GM23338 (cell line): ENCODE measurements at regions not wholly inside any gene's neighbourhood (a gene's known extent, or its start where the extent isn't known, plus 50 kb on each side); places are given as distances from the start of the nearest gene placed in this dataset.

Source experiments
- ATAC-seq: fragments of 200-7000 bp; cut with Tn5 transposase; 3 replicates; pipeline ENCODE4 v1.9.1; 2020
- DNase-seq: peaks from one replicate; pipeline ENCODE4 v3.0.0-alpha.2; 2015; ENCODE audit warnings: low spot score
- H2AFZ ChIP-seq: fragments of 200-600 bp; sonication (generic); 2 replicates; pipeline ENCODE4 v1.8.0; 2016; ENCODE audit warnings: antibody characterized with exemption, mild to moderate bottlenecking, moderate library complexity
- H3F3A ChIP-seq: fragments of 200-600 bp; sonication (generic); replicated peaks from 2 replicates; pipeline ENCODE4 v1.8.0; 2017; ENCODE audit warnings: antibody characterized with exemption, mixed run types, low read depth
- H3K27ac ChIP-seq: fragments of 200-600 bp; sonication (generic); 2 replicates; pipeline ENCODE4 v1.6.1; 2016; ENCODE audit warnings: low read depth
- H3K27me3 ChIP-seq: fragments of 200-600 bp; sonication (generic); 2 replicates; pipeline ENCODE4 v1.8.0; 2016; ENCODE audit warnings: mild to moderate bottlenecking, mixed run types, moderate library complexity; ENCODE audit not compliant: insufficient read depth
- H3K36me3 ChIP-seq: fragments of 200-600 bp; sonication (generic); 2 replicates; pipeline ENCODE4 v1.8.0; 2016; ENCODE audit warnings: mild to moderate bottlenecking; ENCODE audit not compliant: insufficient read depth
- H3K4me1 ChIP-seq: fragments of 200-600 bp; sonication (generic); 2 replicates; pipeline ENCODE4 v1.8.0; 2016; ENCODE audit warnings: mild to moderate bottlenecking, moderate library complexity; ENCODE audit not compliant: insufficient read depth
- H3K4me2 ChIP-seq: fragments of 200-600 bp; sonication (generic); 2 replicates; pipeline ENCODE4 v1.7.1; 2017; ENCODE audit warnings: mixed run types
- H3K4me3 ChIP-seq: fragments of 200-600 bp; sonication (generic); 2 replicates; pipeline ENCODE4 v1.6.1; 2016; ENCODE audit warnings: mixed run types
- H3K79me2 ChIP-seq: fragments of 200-600 bp; sonication (generic); replicated peaks from 2 replicates; pipeline ENCODE4 v1.8.0; 2017; ENCODE audit warnings: mild to moderate bottlenecking; ENCODE audit not compliant: insufficient read depth
- H3K9me2 ChIP-seq: fragments of 200-600 bp; sonication (generic); 2 replicates; pipeline ENCODE4 v1.8.0; 2017; ENCODE audit not compliant: insufficient read depth
- H4K20me1 ChIP-seq: fragments of 200-600 bp; sonication (generic); replicated peaks from 2 replicates; pipeline ENCODE4 v1.8.0; 2017; ENCODE audit warnings: mild to moderate bottlenecking; ENCODE audit not compliant: insufficient read depth
- H3K27ac Mint-ChIP-seq: 2 replicates; pipeline ENCODE4 v1.8.0; 2020; ENCODE audit warnings: inconsistent platforms, mild to moderate bottlenecking, moderate library complexity, mixed read lengths
- H3K27me3 Mint-ChIP-seq: 3 replicates; pipeline ENCODE4 v1.8.0; 2022; ENCODE audit warnings: low read depth, mild to moderate bottlenecking, moderate library complexity, mixed read lengths, inconsistent platforms; ENCODE audit not compliant: insufficient read depth, poor library complexity
- H3K36me3 Mint-ChIP-seq: 3 replicates; pipeline ENCODE4 v1.8.0; 2021; ENCODE audit warnings: low read depth, mild to moderate bottlenecking, inconsistent platforms, moderate library complexity, mixed read lengths
- H3K4me1 Mint-ChIP-seq: 3 replicates; pipeline ENCODE4 v1.8.0; 2020; ENCODE audit warnings: mild to moderate bottlenecking, inconsistent platforms, mixed read lengths
- H3K4me3 Mint-ChIP-seq: 3 replicates; pipeline ENCODE4 v1.8.0; 2021; ENCODE audit warnings: moderate library complexity, mild to moderate bottlenecking, inconsistent platforms, mixed read lengths
- H3K9me3 Mint-ChIP-seq: 3 replicates; pipeline ENCODE4 v1.8.0; 2020; ENCODE audit warnings: moderate library complexity, mild to moderate bottlenecking, inconsistent platforms, mixed read lengths
- CREB1 ChIP-seq: fragments of 250-450 bp; sonication (Bioruptor Pico); IDR thresholded peaks from 2 replicates; pipeline ENCODE4 v1.5.0; 2020; ENCODE audit warnings: low read depth, mild to moderate bottlenecking, moderate library complexity
- ETS1 ChIP-seq: IDR thresholded peaks from 2 replicates; pipeline ENCODE4 v1.6.1; 2016; ENCODE audit warnings: antibody characterized with exemption
- EZH2 ChIP-seq: fragments of 200-600 bp; sonication (generic); IDR thresholded peaks from one replicate; pipeline ENCODE4 v1.8.0; 2017; ENCODE audit warnings: antibody characterized with exemption, mild to moderate bottlenecking, low read depth; ENCODE audit not compliant: unreplicated experiment
- EZH2phosphoT487 ChIP-seq: fragments of 200-600 bp; sonication (generic); IDR thresholded peaks from one replicate; pipeline ENCODE4 v1.8.1; 2018; ENCODE audit warnings: antibody characterized with exemption; ENCODE audit not compliant: unreplicated experiment
- JUNB ChIP-seq: IDR thresholded peaks from one replicate; pipeline ENCODE4 v1.6.1; 2016; ENCODE audit warnings: antibody characterized with exemption; ENCODE audit not compliant: unreplicated experiment
- NANOG ChIP-seq: IDR thresholded peaks from 2 replicates; pipeline ENCODE4 v1.6.1; 2016; ENCODE audit warnings: antibody characterized with exemption, borderline replicate concordance
- POLR2AphosphoS5 ChIP-seq: IDR thresholded peaks from 2 replicates; pipeline ENCODE4 v1.6.1; 2016; ENCODE audit warnings: antibody characterized with exemption, low read depth
- STAT1 ChIP-seq: IDR thresholded peaks from one replicate; pipeline ENCODE4 v1.6.1; 2016; ENCODE audit warnings: antibody characterized with exemption; ENCODE audit not compliant: unreplicated experiment
- ZNF114 ChIP-seq: fragments of 250-450 bp; sonication (Bioruptor Pico); IDR thresholded peaks from 2 replicates; pipeline ENCODE4 v1.5.0; 2020; ENCODE audit warnings: mild to moderate bottlenecking, moderate library complexity
- ZNF331 ChIP-seq: fragments of 250-450 bp; sonication (Bioruptor Pico); IDR thresholded peaks from 2 replicates; pipeline ENCODE4 v1.5.0; 2020; ENCODE audit warnings: low read depth, mild to moderate bottlenecking, moderate library complexity
- ZNF462 ChIP-seq: fragments of 250-450 bp; sonication (Bioruptor Pico); IDR thresholded peaks from 2 replicates; pipeline ENCODE4 v1.5.0; 2020; ENCODE audit warnings: mild to moderate bottlenecking, moderate library complexity
- TF ChIP-seq, protein P1 (sequence below), 2 experiments: fragments of 200-600 bp in 1 of 2; sonication (generic) in 1 of 2; conservative IDR thresholded peaks; 2 replicates each; pipeline versions ENCODE4 v1.5.1 to v1.6.1; 2016 to 2017; ENCODE audit warnings: antibody characterized with exemption in 2 of 2, low read depth in 2 of 2, mild to moderate bottlenecking in 2 of 2, moderate library complexity in 1 of 2
- TF ChIP-seq, protein P2 (sequence below): IDR thresholded peaks from one replicate; pipeline ENCODE4 v1.6.1; 2018; ENCODE audit warnings: antibody characterized with exemption; ENCODE audit not compliant: unreplicated experiment

- no peaks in the 10 kb centered on the region for H3K4me1 ChIP-seq
- H2AFZ ChIP-seq = no peak overlapping the region
- no peak overlapping the region for H3K4me3 ChIP-seq
- 0 out of 2 replicates have a peak, but pooled peaks cover 3% of the 10 kb centered on the region for H3K9me2 ChIP-seq
- Mint-ChIP-seq H3K4me1 (no peaks in the 10 kb centered on the region), H3K27ac (no peak overlapping the region), H3K36me3 (no peaks in the 10 kb centered on the region), H3K9me3 (no peaks in the 10 kb centered on the region), H3K4me3 (no peak overlapping the region), H3K27me3 (no peaks in the 10 kb centered on the region)
- H4K20me1 ChIP-seq = no peaks in the 10 kb centered on the region
- H3K27ac ChIP-seq = no peak overlapping the region
- TF ChIP-seq CREB1 (CRISPR knock-in tag) (no peak), ZNF114 (CRISPR knock-in tag) (no peak), STAT1 (no peak), ETS1 (no peak), ZNF331 (CRISPR knock-in tag) (no peak), EZH2phosphoT487 (no peak), POLR2AphosphoS5 (no peak), JUNB (no peak), ZNF462 (CRISPR knock-in tag) (no peak), NANOG (no peak), EZH2 (no peak)
- TF ChIP-seq, protein P1, sequence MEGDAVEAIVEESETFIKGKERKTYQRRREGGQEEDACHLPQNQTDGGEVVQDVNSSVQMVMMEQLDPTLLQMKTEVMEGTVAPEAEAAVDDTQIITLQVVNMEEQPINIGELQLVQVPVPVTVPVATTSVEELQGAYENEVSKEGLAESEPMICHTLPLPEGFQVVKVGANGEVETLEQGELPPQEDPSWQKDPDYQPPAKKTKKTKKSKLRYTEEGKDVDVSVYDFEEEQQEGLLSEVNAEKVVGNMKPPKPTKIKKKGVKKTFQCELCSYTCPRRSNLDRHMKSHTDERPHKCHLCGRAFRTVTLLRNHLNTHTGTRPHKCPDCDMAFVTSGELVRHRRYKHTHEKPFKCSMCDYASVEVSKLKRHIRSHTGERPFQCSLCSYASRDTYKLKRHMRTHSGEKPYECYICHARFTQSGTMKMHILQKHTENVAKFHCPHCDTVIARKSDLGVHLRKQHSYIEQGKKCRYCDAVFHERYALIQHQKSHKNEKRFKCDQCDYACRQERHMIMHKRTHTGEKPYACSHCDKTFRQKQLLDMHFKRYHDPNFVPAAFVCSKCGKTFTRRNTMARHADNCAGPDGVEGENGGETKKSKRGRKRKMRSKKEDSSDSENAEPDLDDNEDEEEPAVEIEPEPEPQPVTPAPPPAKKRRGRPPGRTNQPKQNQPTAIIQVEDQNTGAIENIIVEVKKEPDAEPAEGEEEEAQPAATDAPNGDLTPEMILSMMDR (conservative IDR thresholded peaks at IDR 0.05; ENCODE audit: low read depth in 2 of 2) = no peak
- TF ChIP-seq, protein P2, sequence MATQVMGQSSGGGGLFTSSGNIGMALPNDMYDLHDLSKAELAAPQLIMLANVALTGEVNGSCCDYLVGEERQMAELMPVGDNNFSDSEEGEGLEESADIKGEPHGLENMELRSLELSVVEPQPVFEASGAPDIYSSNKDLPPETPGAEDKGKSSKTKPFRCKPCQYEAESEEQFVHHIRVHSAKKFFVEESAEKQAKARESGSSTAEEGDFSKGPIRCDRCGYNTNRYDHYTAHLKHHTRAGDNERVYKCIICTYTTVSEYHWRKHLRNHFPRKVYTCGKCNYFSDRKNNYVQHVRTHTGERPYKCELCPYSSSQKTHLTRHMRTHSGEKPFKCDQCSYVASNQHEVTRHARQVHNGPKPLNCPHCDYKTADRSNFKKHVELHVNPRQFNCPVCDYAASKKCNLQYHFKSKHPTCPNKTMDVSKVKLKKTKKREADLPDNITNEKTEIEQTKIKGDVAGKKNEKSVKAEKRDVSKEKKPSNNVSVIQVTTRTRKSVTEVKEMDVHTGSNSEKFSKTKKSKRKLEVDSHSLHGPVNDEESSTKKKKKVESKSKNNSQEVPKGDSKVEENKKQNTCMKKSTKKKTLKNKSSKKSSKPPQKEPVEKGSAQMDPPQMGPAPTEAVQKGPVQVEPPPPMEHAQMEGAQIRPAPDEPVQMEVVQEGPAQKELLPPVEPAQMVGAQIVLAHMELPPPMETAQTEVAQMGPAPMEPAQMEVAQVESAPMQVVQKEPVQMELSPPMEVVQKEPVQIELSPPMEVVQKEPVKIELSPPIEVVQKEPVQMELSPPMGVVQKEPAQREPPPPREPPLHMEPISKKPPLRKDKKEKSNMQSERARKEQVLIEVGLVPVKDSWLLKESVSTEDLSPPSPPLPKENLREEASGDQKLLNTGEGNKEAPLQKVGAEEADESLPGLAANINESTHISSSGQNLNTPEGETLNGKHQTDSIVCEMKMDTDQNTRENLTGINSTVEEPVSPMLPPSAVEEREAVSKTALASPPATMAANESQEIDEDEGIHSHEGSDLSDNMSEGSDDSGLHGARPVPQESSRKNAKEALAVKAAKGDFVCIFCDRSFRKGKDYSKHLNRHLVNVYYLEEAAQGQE = no peak
- no peaks in the 10 kb centered on the region for H3F3A ChIP-seq
- ATAC-seq = no peak
- DNase-seq = no peak
- H3K4me2 ChIP-seq = no peak overlapping the region
- no peaks in the 10 kb centered on the region for H3K79me2 ChIP-seq
- H3K36me3 ChIP-seq = 0 out of 2 replicates have a peak, but pooled peaks cover 2% of the 10 kb centered on the region
- no peaks in the 10 kb centered on the region for H3K27me3 ChIP-seq
Measured at GRCh38 chr1:82273816-82274215, 473.1 kb downstream of the ADGRL2 start.
